A673 (cell line): ENCODE measurements at regions not wholly inside any gene's neighbourhood (a gene's known extent, or its start where the extent isn't known, plus 50 kb on each side); places are given as distances from the start of the nearest gene placed in this dataset.

Source experiments
- BruUV-seq: library from RNA; stranded (reverse); fragments of 400-500 nt; replicated peaks from 2 replicates; lab custom pipeline; 2021; lab: Mats Ljungman, UMichigan
- CTCF ChIA-PET: fragments of 300-600 bp; sonication (Branson Sonifier 250); formaldehyde crosslinking; loops from one replicate; lab custom pipeline; 2022; ENCODE audit warnings: antibody characterized with exemption; lab: Charles Lee
- POLR2A ChIA-PET: fragments of 300-600 bp; sonication (Branson Sonifier 250); formaldehyde crosslinking; loops from one replicate; lab custom pipeline; 2022; ENCODE audit warnings: antibody characterized with exemption; ENCODE audit not compliant: low non-redundant PET; lab: Charles Lee
- DNase-seq: peaks from one replicate; pipeline ENCODE4 v3.0.0-alpha.2; 2015; ENCODE audit warnings: low spot score
- H3K27ac ChIP-seq: fragments of 200-600 bp; sonication (generic); 2 replicates; pipeline ENCODE4 v1.5.1; 2016; ENCODE audit warnings: mixed run types, low read depth, mild to moderate bottlenecking, mixed read lengths, antibody characterized with exemption, low read length; ENCODE audit not compliant: poor library complexity, severe bottlenecking
- H3K27me3 ChIP-seq: fragments of 200-600 bp; sonication (generic); replicated peaks from 2 replicates; pipeline ENCODE4 v1.6.1; 2017; ENCODE audit warnings: mixed run types, low read depth, mild to moderate bottlenecking, mixed read lengths, antibody characterized with exemption, low read length; ENCODE audit not compliant: insufficient read depth, poor library complexity
- H3K36me3 ChIP-seq: fragments of 200-600 bp; sonication (generic); 2 replicates; pipeline ENCODE4 v1.6.1; 2016; ENCODE audit warnings: mixed run types, mild to moderate bottlenecking, mixed read lengths, antibody characterized with exemption, low read length; ENCODE audit not compliant: insufficient read depth, poor library complexity, severe bottlenecking
- H3K4me1 ChIP-seq: fragments of 200-600 bp; sonication (generic); 2 replicates; pipeline ENCODE4 v1.6.1; 2017; ENCODE audit warnings: mixed run types, mild to moderate bottlenecking, mixed read lengths, antibody characterized with exemption, low read length; ENCODE audit not compliant: insufficient read depth, poor library complexity, severe bottlenecking
- H3K4me3 ChIP-seq: fragments of 200-600 bp; sonication (generic); 2 replicates; pipeline ENCODE4 v1.5.1; 2016; ENCODE audit warnings: low read depth, mixed run types, mild to moderate bottlenecking, mixed read lengths, low read length; ENCODE audit not compliant: poor library complexity, severe bottlenecking
- H3K9me3 ChIP-seq: fragments of 200-600 bp; sonication (generic); 2 replicates; pipeline ENCODE4 v1.6.1; 2016; ENCODE audit warnings: mixed run types, low read depth, mild to moderate bottlenecking, mixed read lengths, antibody characterized with exemption, low read length; ENCODE audit not compliant: poor library complexity, severe bottlenecking
- CTCF ChIP-seq: fragments of 300-800, 200-600 bp; sonication (generic); conservative IDR thresholded peaks from 2 replicates; pipeline ENCODE4 v1.5.1; 2017; ENCODE audit warnings: low read depth, mild to moderate bottlenecking, antibody characterized with exemption, low read length, moderate library complexity, mixed read lengths
- EZH2 ChIP-seq: fragments of 200-600 bp; sonication (generic); IDR thresholded peaks from 2 replicates; pipeline ENCODE4 v1.6.1; 2017; ENCODE audit warnings: borderline replicate concordance, low read depth, mild to moderate bottlenecking, mixed read lengths, antibody characterized with exemption, low read length; ENCODE audit not compliant: poor library complexity, severe bottlenecking
- intact Hi-C: fragments of 100-400 bp; cut with micrococcal nuclease; formaldehyde crosslinking; loops from one replicate; pipeline ENCODE4 v1.10.0; 2022; ENCODE audit not compliant: unreplicated experiment

- intact Hi-C loops = no loop called here
- ChIA-PET POLR2A (no interaction called here), CTCF (no interaction called here)
- Histone ChIP-seq H3K27ac (no peak overlapping the region), H3K4me1 (no peaks in the 10 kb centered on the region), H3K36me3 (no peaks in the 10 kb centered on the region), H3K9me3 (peaks cover 6% of the 10 kb centered on the region), H3K27me3 (peaks cover 3% of the 10 kb centered on the region), H3K4me3 (no peak overlapping the region)
- no peak for TF ChIP-seq CTCF
- TF ChIP-seq EZH2 = no peak
- no peak for DNase-seq
- no TSS peak for BruUV-seq
Measured at GRCh38 chr6:142570221-142570671, 268.4 kb downstream of the ADGRG6 start.

- BruUV-seq = no TSS peak
- intact Hi-C loops = no loop called here
- ChIA-PET POLR2A (no interaction called here), CTCF (no interaction called here)
- no peak for DNase-seq
- H3K4me3 ChIP-seq = no peak overlapping the region
- no peaks in the 10 kb centered on the region for H3K9me3 ChIP-seq
- H3K27ac ChIP-seq = no peak overlapping the region
- no peaks in the 10 kb centered on the region for H3K4me1 ChIP-seq
- no peak for TF ChIP-seq EZH2
- TF ChIP-seq CTCF = no peak
- no peaks in the 10 kb centered on the region for H3K27me3 ChIP-seq
- H3K36me3 ChIP-seq = no peaks in the 10 kb centered on the region
Measured at GRCh38 chr6:142592876-142593275, 291.1 kb downstream of the ADGRG6 start.

GRCh38 chr6:142597836-142598235, 296.0 kb downstream of the ADGRG6 start:
- no peak for TF ChIP-seq CTCF
- TF ChIP-seq EZH2 = no peak
- intact Hi-C loops = no loop called here
- POLR2A ChIA-PET = no interaction called here
- no peaks in the 10 kb centered on the region for H3K9me3 ChIP-seq
- no peak for DNase-seq
- no peaks in the 10 kb centered on the region for H3K4me1 ChIP-seq
- BruUV-seq = no TSS peak
- no peak overlapping the region for H3K4me3 ChIP-seq
- H3K27ac ChIP-seq = no peak overlapping the region
- H3K27me3 ChIP-seq = no peaks in the 10 kb centered on the region
- H3K36me3 ChIP-seq = no peaks in the 10 kb centered on the region
- CTCF ChIA-PET = no interaction called here
